ENCODE measurements at regions not wholly inside any gene's neighbourhood (a gene's known extent, or its start where the extent isn't known, plus 50 kb on each side); places are given as distances from the start of the nearest gene placed in this dataset.

DNA sequence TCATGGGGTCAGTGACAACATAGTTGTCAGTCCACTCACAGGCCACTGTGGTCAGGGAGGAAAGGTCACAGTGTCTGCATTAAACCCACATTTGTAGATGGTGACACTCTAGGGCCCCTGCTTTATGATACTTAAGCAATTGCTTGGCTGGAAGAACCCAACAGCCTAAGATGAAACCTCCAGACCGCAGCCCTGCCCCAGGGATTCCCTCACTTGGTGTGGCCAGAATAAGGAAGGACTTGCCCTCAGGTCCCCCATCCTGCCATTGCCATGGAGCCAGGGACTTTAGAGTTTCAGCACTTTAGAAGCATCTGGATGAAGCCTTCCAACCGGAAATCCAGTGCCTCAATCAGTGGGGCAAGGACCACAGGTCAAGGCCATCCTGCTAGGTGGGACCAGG lies 63.9 kb upstream of the LAPTM4A start:
- no peak overlapping the region for H3K4me3 ChIP-seq (ENCODE audit: low read depth in 2 of 2, low read length in 2 of 2)
- intact Hi-C loops (cut with micrococcal nuclease; ENCODE audit: unreplicated experiment), result no loop called here
- in situ Hi-C loops (cut with HindIII; ENCODE audit: low pct_unique_long_range_greater_than_20kb, low sequenced_read_pairs), result no loop called here
- ATAC-seq, result no peak
- no peak overlapping the region for H3K27ac ChIP-seq (ENCODE audit: low read length)
- no peak for DNase-seq (ENCODE audit: low read depth, low spot score)
- CTCF ChIA-PET, result no interaction called here
- POLR2A ChIA-PET, result no interaction called here
- no peaks in the 10 kb centered on the region for H3K9me3 ChIP-seq (ENCODE audit: control insufficient read depth, insufficient read depth, low read depth, low read length)
- no peaks in the 10 kb centered on the region for H3K27me3 ChIP-seq (ENCODE audit: control insufficient read depth, insufficient read depth, low read length)
- TF ChIP-seq TCF7L2 (IDR thresholded peaks at IDR 0.05; ENCODE audit: low read depth, low read length), result no peak
- BruUV-seq (replicated peaks), result no TSS peak
- no peaks in the 10 kb centered on the region for H3K36me3 ChIP-seq (ENCODE audit: control insufficient read depth, insufficient read depth, low read length)
- no peaks in the 10 kb centered on the region for H3K4me1 ChIP-seq (ENCODE audit: control insufficient read depth, insufficient read depth, low read length)

- CTCF ChIA-PET, result no interaction called here
- TF ChIP-seq, protein P1, sequence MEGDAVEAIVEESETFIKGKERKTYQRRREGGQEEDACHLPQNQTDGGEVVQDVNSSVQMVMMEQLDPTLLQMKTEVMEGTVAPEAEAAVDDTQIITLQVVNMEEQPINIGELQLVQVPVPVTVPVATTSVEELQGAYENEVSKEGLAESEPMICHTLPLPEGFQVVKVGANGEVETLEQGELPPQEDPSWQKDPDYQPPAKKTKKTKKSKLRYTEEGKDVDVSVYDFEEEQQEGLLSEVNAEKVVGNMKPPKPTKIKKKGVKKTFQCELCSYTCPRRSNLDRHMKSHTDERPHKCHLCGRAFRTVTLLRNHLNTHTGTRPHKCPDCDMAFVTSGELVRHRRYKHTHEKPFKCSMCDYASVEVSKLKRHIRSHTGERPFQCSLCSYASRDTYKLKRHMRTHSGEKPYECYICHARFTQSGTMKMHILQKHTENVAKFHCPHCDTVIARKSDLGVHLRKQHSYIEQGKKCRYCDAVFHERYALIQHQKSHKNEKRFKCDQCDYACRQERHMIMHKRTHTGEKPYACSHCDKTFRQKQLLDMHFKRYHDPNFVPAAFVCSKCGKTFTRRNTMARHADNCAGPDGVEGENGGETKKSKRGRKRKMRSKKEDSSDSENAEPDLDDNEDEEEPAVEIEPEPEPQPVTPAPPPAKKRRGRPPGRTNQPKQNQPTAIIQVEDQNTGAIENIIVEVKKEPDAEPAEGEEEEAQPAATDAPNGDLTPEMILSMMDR (IDR thresholded peaks at IDR 0.05), result no peak
- no peak for TF ChIP-seq TCF7L2 (IDR thresholded peaks at IDR 0.05; ENCODE audit: low read depth, low read length)
- no peak for TF ChIP-seq POLR2AphosphoS5 (IDR thresholded peaks at IDR 0.05; ENCODE audit: low read depth, low read length)
- TF ChIP-seq SIN3A (IDR thresholded peaks at IDR 0.05; ENCODE audit: borderline replicate concordance, insufficient read depth, low read depth, low read length), result no peak
- TF ChIP-seq, protein P2, sequence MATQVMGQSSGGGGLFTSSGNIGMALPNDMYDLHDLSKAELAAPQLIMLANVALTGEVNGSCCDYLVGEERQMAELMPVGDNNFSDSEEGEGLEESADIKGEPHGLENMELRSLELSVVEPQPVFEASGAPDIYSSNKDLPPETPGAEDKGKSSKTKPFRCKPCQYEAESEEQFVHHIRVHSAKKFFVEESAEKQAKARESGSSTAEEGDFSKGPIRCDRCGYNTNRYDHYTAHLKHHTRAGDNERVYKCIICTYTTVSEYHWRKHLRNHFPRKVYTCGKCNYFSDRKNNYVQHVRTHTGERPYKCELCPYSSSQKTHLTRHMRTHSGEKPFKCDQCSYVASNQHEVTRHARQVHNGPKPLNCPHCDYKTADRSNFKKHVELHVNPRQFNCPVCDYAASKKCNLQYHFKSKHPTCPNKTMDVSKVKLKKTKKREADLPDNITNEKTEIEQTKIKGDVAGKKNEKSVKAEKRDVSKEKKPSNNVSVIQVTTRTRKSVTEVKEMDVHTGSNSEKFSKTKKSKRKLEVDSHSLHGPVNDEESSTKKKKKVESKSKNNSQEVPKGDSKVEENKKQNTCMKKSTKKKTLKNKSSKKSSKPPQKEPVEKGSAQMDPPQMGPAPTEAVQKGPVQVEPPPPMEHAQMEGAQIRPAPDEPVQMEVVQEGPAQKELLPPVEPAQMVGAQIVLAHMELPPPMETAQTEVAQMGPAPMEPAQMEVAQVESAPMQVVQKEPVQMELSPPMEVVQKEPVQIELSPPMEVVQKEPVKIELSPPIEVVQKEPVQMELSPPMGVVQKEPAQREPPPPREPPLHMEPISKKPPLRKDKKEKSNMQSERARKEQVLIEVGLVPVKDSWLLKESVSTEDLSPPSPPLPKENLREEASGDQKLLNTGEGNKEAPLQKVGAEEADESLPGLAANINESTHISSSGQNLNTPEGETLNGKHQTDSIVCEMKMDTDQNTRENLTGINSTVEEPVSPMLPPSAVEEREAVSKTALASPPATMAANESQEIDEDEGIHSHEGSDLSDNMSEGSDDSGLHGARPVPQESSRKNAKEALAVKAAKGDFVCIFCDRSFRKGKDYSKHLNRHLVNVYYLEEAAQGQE (IDR thresholded peaks at IDR 0.05; ENCODE audit: insufficient read depth in 1 of 2, low read depth in 2 of 2, low read length in 1 of 2), result no peak
- POLR2A ChIA-PET, result no interaction called here
- in situ Hi-C loops (cut with HindIII; ENCODE audit: low pct_unique_long_range_greater_than_20kb, low sequenced_read_pairs), result no loop called here
- DNase-seq (ENCODE audit: low read depth, low spot score) (no peak), ATAC-seq (no peak)
- H3K9me3 ChIP-seq (ENCODE audit: control insufficient read depth, insufficient read depth, low read depth, low read length), result no peaks in the 10 kb centered on the region
- H3K27me3 ChIP-seq (ENCODE audit: control insufficient read depth, insufficient read depth, low read length), result no peaks in the 10 kb centered on the region
- no peak overlapping the region for H3K4me3 ChIP-seq (ENCODE audit: low read depth in 2 of 2, low read length in 2 of 2)
- no peak overlapping the region for H3K27ac ChIP-seq (ENCODE audit: low read length)
- intact Hi-C loops (cut with micrococcal nuclease; ENCODE audit: unreplicated experiment), result no loop called here
- BruUV-seq (replicated peaks), result no TSS peak
- H3K36me3 ChIP-seq (ENCODE audit: control insufficient read depth, insufficient read depth, low read length), result no peaks in the 10 kb centered on the region
- no peaks in the 10 kb centered on the region for H3K4me1 ChIP-seq (ENCODE audit: control insufficient read depth, insufficient read depth, low read length)
Measured at GRCh38 chr2:20113986-20114938, 62.8 kb upstream of the LAPTM4A start.
